22Rv1 (cell line): ENCODE measurements at regions not wholly inside any gene's neighbourhood (a gene's known extent, or its start where the extent isn't known, plus 50 kb on each side); places are given as distances from the start of the nearest gene placed in this dataset.

Source experiments
- CTCF ChIP-seq: fragments of 450-650 bp; IDR thresholded peaks from 2 replicates; pipeline ENCODE4 v1.5.1; 2017; ENCODE audit warnings: mild to moderate bottlenecking
- ZFX ChIP-seq: fragments of 450-650 bp; IDR thresholded peaks from 2 replicates; pipeline ENCODE4 v1.6.1; 2017; ENCODE audit warnings: antibody characterized with exemption, borderline replicate concordance

GRCh38 chr12:124218243-124218560 is 76.7 kb upstream of the RFLNA start:
- TF ChIP-seq CTCF (no peak), ZFX (no peak)
